OCI-LY3 (cell line): ENCODE measurements at regions not wholly inside any gene's neighbourhood (a gene's known extent, or its start where the extent isn't known, plus 50 kb on each side); places are given as distances from the start of the nearest gene placed in this dataset.

ENCODE experiments used
- EZH2phosphoT487 ChIP-seq: fragments of 200-600 bp; shearing (Covaris generic); IDR thresholded peaks from 2 replicates; pipeline ENCODE4 v1.6.1; 2018; ENCODE audit warnings: antibody characterized with exemption, mixed run types, low read depth
- TF ChIP-seq, protein P1 (sequence below): fragments of 200-600, 300-600 bp; sonication (generic); IDR thresholded peaks from 2 replicates; pipeline ENCODE4 v1.5.1; 2014; ENCODE audit warnings: antibody characterized with exemption, low read length, low read depth

DNA sequence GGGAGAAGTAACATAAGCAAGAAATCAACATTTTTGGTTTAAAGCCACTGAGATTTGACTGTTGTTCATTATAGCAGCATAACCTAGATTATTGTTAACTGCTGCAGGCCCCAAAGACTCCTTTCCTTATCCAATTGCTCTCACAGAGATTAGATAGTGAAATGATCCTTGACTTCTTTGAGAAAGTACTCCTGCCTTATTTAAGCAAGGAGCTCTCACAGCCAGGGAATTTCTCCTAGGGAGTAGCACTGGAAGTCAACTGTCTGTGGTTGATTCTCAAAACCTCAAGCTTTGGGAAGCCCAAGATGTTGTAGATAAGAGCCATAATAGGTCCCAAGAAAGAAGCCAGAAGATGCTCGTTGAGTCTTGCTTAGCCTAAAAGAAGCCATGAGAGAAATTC lies 151.8 kb upstream of the TSC22D2 start:
- TF ChIP-seq, protein P1, sequence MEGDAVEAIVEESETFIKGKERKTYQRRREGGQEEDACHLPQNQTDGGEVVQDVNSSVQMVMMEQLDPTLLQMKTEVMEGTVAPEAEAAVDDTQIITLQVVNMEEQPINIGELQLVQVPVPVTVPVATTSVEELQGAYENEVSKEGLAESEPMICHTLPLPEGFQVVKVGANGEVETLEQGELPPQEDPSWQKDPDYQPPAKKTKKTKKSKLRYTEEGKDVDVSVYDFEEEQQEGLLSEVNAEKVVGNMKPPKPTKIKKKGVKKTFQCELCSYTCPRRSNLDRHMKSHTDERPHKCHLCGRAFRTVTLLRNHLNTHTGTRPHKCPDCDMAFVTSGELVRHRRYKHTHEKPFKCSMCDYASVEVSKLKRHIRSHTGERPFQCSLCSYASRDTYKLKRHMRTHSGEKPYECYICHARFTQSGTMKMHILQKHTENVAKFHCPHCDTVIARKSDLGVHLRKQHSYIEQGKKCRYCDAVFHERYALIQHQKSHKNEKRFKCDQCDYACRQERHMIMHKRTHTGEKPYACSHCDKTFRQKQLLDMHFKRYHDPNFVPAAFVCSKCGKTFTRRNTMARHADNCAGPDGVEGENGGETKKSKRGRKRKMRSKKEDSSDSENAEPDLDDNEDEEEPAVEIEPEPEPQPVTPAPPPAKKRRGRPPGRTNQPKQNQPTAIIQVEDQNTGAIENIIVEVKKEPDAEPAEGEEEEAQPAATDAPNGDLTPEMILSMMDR, result no peak
- TF ChIP-seq EZH2phosphoT487, result no peak
